DMS153 treated with DMSO at 0.1 percent for 48 hours (cell line): ENCODE measurements at regions not wholly inside any gene's neighbourhood (a gene's known extent, or its start where the extent isn't known, plus 50 kb on each side); places are given as distances from the start of the nearest gene placed in this dataset.
"Not testable (repeated sequence)": the region's sequence is repeated elsewhere in the genome, so short reads cannot be mapped to it uniquely, and the experiment has no call there.

Experiments
- DNase-seq: peaks from one replicate; lab custom pipeline; 2025; ENCODE audit not compliant: unreplicated experiment; lab: John Stamatoyannopoulos, UW

DNA sequence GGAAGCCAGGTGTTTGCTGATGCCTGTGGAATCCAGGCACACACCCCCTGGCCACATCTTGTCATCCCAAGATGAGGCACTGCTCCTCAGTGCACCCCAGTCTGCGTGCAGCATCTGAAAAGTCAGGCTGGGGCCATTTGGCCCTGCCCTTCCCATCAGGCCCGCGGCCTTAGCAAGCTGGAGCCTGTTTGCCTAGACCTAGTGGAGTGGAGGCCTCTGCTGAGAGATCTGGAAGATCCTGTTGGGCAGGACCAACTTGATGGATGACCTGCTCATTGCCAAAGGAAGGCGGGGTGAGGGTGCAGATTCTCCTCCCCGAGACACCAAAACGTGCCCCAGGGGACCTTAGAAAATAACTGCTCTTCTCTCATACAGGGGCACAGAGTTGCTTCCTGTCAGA is 220.2 kb downstream of the SHQ1 start:
- no peak for DNase-seq

DNA sequence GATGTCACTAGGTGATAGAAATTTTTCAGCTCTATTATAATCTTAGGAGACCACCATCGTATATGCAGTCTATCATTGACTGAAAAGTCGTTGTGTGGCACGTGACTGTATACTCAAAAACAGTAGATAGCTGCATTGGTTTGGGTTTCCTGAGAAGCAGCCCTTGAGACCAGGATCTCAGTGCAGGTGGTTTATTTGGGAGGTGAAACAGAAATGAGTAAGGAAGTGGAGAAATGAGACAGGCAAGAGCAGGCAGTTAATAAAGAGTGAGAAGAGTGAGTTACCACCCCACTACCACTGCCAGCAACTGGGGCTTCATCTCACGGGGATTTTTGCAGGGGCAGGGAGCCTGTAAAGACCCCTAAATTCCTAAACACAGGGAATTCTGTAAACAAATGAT is 221.0 kb downstream of the SHQ1 start:
- no peak for DNase-seq

DNA sequence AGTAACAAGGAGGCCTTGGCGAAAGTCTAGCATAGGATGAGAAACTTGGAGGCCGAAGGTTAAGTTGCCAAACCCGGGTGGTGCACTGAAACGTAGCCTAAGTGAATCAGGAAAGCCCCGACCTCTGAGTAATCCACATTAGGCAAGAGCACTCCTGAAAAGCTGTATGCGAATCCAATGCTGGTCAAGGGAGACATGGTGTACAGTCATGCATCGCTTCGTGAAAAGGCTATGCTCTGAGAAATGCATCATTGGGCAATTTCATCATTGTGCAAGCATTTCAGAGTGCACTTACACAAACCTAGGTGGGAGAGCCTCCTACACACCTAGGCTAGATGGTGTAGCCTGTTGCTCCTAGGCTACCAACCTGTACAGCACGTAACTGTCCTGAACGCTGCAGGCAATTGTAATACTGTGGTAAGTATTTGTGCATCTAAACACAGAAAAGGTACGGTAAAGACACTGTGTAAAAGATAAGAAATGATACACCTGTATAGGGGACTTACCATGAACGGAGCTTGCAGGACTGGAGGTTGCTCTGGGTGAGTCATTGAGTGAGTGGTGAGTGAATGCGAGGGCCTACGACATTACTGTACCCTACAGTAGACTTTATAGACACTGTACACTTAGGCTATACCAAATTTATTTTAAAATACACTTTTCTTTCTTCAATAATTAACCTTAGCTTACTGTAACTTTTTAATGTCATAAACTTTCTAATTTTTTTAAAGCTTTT is 222.5 kb downstream of the SHQ1 start:
- DNase-seq = no peak

DNA sequence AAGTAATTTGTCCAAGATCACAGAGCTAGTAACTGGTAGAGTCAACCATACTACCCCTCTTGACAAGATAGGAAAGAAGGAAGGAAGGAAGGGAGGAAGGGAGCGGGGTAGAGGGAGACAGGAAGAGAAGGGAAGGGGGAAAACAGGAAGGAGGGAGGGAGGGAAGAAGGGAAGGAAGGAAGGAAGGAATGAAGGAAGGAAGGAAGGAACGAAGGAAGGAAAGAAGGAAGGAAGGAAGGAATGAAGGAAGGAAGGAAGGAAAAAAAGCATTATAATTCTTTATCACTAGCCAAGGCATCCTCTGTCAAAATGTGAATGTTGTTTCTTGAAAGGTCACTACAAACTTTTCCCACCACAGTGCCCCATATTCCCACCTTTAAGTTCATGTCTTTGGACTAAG is 223.6 kb downstream of the SHQ1 start:
- DNase-seq = no peak

DNA sequence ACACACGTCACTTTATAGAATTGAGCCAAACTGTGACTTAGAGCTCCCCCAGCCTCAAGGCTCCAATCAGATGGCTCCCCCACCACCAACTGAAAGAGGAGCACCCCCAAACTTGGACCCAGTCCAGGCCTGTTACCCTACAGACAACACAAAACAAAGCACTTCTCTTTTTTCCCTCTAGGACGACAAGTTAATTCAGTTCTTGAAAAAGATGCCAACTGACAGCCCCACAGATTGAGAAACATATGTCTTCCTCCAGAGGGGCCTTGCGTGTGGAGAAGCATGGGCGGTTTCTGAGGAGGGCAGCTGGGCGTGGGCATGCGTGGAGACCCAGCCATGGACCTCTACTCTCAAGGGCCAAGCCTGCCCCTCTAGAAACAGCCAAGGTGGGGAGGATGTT is 229.5 kb downstream of the SHQ1 start:
- DNase-seq = no peak

DNA sequence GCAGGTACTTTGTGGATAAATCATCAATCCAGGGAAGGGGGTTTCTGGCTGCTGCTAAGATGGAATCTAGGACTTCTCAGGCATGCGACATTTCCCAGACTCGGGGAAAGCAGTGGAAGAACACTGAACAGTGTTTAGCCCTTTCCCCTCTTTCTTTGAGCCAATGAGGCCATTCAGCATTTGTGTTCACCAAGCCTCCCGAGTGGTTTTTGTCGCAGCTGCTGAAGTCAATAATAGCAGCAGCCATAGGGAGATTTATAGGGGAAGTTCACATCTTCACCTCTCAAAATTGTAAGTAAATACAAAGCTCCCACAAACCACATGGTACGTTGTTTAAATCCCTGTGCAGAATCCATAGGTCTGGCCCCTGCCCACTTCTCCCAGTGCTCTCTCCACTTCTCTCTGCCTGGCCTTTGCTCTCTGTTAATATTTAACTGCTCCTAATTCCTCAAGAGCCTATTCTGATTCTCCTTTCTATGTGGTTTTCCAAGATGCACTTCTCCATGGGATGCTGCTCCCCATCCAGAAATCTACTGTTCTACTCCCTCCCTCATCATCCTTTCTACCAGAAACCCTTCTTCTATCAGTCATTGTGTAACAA is 230.7 kb downstream of the SHQ1 start:
- no peak for DNase-seq

DNA sequence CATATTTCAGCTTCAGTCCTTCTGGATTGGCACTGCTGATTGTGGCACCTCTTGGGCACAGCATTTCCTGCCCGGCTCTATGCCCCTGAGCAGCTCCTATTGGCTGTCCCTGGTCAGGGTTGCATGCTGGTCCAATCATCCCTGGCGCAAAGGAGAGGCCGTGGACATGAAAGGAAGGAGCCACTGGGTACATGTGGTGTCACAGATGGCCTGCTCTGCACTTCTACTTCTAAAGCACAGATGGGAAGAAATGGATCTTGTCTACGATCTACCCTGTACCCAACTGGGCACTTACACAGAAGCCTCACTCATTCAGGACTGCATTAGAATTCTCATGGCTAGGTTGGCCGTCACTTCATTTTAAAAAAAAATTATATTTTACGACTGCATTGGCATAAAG is 232.5 kb downstream of the SHQ1 start:
- no peak for DNase-seq

DNA sequence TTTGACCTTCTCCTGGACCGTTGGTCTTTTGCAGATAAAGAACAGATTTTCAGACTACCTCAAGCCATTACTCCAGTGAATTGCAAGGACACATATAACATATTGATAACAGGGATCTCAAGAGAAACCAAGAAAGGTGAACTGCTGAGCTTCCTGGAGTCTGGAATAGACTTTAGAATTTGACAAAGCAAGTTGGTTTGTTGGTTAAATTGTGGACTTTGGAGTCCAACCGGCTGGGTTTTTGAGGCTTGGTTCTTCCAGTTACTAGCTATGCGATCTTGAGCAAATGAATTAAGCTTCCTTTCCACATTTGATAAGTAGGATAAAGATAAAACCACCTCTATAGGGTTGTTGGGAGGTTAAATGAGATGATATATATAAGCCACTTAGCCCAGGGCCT is 233.1 kb downstream of the SHQ1 start:
- DNase-seq = no peak

DNA sequence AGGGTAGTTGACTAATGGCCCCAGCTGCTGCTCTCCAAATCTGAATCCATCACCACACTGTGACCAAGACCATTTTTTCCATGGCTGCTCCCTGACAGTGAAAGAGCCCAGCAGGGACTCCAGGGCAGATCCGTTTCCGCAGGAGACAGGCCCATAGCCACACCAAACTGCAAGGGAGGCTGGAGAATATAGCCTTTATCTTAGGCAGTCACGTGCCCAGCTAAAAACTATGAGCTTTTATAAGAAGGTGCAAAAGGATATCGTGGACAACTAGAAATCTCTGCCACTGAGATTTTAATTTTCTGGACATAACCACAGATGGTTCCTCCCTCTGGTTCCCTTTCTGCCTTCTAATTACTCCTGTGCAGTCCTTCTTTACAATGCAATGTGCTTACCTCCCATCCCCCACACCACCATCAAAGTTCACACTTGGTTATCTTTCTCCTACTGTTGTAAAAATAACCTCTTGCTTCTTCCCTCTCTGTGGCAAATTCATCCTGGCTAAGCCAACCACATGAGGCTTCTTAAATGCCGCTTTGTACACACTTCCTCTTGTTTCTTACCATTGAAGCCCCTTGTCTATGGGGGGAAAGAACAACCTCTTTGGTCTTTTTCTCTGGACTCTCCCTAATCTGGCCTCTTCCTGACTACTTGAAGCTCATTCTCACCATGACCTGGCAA is 233.7 kb downstream of the SHQ1 start:
- no peak for DNase-seq

DNA sequence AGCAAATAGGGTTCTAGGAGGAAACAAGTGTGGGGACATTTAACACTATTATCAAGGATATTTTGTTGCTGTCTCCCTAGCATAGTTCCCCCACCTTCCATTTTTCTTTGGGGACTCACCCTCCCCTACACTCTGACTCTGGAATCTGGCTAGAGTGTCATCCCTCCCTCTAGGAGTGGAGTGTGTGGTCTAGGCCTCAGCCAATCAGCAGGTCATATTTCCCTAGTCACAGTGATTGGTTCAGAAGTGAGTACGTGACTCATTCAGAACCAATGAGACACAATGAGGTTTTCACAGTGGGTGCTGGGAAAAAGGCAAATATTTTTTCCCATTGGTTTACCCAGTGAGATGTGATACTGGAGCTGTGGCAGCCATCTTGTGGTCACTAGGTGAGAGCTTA is 234.4 kb downstream of the SHQ1 start:
- no peak for DNase-seq

DNA sequence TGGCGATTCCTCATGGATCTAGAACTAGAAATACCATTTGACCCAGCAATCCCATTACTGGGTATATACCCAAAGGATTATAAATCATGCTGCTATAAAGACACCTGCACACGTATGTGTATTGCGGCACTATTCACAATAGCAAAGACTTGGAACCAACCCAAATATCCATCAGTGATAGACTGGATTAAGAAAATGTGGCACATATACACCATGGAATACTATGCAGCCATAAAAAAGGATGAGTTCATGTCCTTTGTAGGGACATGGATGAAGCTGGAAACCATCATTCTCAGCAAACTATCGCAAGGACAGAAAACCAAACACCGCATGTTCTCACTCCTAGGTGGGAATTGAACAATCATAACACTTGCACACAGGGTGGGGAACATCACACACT is 239.1 kb downstream of the SHQ1 start:
- not testable (repeated sequence) for DNase-seq

DNA sequence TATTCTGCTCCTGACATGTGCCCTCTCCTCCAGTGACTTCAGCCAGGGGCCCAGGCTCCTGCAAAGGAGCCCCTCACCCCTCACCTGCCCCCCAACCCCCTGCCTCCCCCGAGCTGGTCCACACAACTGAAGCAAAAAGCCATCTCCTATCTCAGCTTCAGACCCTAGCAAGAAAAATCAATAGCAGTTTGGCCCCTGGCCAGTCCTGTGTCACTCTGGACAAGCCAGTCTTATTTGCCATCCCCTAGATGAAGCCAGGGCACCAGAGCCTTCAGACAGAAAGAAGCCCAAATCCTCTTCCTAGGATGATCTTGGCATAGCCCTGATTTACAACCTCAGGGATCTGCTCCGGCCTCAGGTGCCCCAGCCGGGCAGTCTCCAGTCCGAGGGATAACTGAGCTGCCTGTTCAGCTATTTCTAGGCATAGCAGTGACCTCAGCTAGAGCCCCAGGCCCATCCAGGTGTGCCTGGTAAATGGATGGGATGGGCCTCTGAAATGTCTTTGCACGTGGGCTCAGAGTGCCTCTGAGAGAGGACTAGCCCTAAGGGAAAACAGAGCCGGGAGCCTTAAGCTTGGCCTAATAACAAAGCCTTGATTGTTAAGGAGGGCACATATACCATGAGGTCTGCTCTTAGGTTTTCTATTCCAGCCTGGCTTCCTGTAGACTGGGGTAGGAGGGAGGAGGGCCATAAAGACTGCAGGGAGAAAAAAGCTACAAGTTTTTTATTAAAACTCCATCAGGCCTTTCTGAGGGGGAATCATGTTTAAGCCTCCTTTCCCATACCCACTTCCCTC is 242.0 kb downstream of the SHQ1 start:
- DNase-seq = no peak

DNA sequence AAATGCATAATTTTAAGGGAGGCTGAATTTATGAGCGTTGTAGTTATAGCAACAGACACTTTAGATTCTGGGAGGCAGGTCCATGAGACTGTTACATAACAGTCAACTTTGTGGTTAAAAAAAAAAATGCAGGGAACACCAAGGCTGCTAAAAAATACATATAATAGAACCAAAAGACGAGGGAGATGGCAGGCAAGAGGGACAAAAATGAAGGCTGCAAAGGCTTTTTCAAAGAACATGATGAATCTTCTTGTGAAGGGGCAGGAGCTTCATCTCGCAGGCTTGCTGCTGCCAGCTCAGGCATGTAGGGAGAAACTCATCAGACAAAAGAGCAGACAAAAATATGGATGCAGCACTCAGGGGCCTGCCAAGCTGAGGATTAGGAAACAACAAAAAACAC is 243.9 kb downstream of the SHQ1 start:
- DNase-seq = no peak

DNA sequence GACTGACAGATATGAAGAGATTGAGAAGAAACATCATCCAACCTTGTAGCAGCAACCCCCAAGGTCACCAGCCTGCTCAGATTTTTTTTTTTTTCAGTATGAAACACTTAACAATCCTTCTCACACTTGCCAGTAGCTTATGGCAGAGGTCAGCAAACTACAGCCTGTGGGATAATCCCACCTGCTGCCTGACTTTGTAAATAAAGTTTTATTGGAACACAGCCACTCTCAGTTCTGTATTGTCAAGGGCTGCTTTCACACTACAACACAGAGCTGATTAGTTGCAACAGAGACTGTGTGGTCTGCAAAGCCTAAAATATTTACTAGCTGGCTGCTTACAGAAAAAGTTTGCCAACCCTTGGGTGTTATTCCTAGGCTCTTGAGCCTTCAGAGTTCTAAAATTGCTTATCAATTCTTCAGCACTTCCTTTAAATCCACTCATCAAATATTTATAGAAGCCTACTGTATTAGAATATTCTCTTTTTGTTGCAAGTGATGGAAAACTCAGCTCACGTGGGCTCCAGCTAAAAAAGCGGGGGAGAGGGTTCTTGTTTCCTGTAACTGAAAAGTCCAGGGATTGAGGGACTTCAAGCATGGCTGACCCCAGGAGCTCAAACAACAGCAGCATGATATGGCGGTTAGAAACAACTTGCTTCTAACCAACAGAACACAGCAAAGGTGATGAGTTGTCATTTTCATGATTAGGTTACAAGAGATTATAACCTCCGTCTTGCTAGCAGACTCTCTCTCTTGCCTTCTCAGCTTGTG is 246.1 kb downstream of the SHQ1 start:
- no peak for DNase-seq

DNA sequence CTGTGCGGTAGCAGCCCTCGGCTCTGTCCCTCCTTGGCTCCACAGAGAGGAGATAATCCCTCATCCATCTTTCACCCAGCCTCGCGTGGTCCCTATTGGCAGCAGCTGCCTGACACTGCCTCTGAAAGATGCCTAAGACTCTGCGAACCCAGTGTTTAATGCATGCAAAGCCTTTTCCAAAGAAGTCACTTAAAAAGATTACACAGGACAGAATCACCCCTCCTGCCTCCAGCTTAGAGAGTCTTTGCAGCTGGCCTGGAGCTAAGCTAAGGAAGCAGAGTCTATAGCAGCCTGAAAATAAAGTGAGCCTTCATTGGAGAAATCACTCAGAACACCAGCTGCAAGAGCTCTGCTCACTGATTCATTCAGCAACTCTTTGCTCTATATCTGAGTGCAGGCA is 247.2 kb downstream of the SHQ1 start:
- DNase-seq = no peak

DNA sequence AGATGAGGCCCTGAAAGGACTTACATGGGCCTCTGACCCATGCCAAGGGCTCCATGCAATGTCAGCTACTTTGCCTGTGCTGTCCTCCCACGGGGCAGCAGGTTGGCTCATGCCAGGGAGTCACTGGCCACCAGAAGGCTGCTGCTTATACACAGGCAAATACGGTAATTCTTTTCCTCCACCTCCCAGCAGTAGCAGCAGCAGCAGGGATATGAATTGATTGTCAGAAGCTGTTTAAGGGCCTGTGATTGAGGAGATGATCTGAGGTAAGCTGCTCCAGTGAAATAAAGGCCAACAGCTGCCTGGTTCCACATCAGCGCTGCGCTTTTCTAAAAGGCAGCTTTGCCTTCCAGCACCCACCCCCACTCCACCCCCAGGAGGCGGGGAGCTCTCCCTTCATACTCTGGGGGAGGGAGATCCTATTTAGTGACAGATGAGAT is 250.5 kb downstream of the SHQ1 start:
- DNase-seq = no peak

DNA sequence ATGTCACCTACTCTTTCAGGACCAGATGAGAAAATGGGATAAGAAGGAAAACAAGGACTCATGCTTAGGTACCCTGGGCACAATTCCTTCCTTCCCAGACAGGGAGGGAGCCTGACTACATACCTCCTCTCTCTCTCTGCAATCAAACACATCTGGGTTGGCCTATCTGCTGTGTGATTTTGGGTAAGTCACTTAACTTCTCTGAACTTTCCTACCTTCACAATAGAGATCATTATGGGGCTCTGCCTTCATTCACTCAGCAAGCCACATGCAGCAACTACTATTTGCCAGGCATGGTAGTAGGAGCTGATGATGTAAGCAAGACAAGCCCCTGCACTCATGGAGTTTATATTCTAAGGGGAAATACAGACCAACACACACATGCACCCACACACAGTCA is 251.2 kb downstream of the SHQ1 start:
- DNase-seq = no peak

DNA sequence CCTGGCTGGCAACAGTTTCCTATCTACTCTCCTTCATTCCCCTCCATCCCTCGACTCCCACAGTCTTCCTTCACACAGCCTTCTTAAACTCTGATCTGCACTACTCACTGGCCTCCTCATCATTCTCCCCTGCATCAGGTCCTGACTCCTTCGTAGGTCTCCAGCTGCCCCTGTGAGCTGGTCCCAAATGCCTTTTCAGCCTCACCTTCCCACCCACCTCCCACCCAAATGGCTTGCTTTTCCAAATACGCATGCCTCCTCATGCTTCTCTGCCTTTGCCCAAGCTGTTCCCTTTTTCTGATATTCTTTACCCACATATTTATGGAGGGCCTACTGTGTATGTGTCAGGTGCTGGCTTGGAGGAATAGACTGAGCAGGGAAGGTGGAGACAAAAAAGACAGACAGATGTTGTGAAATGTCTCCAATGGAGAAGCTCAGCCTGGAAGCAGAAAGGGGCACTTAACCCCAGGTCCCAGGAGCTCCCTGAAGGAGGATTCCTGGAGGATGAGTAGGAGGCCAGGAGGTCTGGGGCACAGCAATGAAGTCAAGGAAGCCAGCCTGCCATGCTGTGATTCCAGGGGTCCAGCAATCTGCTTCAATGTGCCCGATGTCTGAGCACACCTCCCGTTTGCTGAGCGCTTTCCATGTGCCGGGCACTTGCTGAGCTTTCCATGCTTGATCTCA is 252.2 kb downstream of the SHQ1 start:
- no peak for DNase-seq

DNA sequence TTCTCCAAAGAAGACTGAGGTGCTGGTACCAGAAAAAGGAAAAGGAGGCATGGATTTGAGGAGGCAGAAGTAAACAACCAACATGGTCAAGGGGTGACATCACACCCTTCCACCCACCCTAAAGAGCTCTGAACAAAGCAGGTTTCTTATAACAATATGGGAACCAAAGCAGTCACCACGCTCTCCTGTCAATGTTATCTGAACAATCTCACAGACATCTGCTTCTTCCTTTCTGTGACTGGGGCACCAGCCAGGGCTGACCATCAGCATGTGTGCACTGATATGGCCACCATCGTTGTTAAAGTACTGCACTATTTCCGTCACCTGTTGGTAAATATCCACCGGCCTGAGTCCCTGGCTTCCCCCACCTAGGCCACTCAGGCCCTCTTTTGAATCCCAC is 252.9 kb downstream of the SHQ1 start:
- no peak for DNase-seq

DNA sequence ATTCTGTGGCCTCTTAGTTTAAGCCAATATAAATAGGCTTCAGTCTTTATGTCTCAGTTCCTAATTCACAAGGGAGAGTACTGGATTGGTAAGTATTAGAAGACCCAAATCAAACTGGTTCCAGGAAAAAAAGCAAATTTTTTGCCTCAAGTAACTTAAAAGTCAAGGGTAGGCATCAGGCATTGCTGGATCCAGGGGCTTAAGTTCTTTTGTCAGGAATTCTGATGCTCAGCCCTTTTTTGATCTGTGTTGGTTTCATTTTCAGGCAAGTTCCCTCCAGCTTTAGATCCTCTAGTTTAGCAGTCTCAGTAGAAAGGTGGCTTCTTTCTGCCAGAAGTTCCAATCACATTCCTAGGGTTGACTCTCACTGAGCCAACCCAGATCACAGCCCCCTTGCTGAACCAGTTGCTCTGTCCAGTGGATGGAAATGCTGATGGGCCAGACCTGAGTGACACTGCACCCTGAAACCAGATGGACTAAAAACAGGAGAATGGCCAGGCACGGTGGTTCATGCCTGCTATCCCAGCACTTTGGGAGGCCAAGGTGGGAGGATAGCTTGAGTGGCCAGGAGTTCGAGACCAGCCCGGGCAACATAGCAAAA is 253.5 kb downstream of the SHQ1 start:
- DNase-seq = no peak
